Activated naive CD8-positive, alpha-beta T cell treated with anti-CD3 and anti-CD28 coated beads for 36 hours (primary cell): ENCODE measurements at regions not wholly inside any gene's neighbourhood (a gene's known extent, or its start where the extent isn't known, plus 50 kb on each side); places are given as distances from the start of the nearest gene placed in this dataset.

Experiments used
- DNase-seq: peaks from one replicate; pipeline ENCODE4 v3.0.0; 2021
- H3K27ac Mint-ChIP-seq: one replicate; pipeline ENCODE4 v1.8.0; 2022; ENCODE audit warnings: mild to moderate bottlenecking, moderate library complexity, mixed read lengths
- H3K27me3 Mint-ChIP-seq: one replicate; pipeline ENCODE4 v1.8.0; 2022; ENCODE audit warnings: mild to moderate bottlenecking, mixed read lengths
- H3K36me3 Mint-ChIP-seq: one replicate; pipeline ENCODE4 v1.8.0; 2021; ENCODE audit warnings: mild to moderate bottlenecking, mixed read lengths
- H3K4me1 Mint-ChIP-seq: one replicate; pipeline ENCODE4 v1.8.0; 2021; ENCODE audit warnings: mixed read lengths
- H3K4me3 Mint-ChIP-seq: one replicate; pipeline ENCODE4 v1.8.0; 2022; ENCODE audit warnings: mild to moderate bottlenecking, moderate library complexity, mixed read lengths
- H3K9me3 Mint-ChIP-seq: one replicate; pipeline ENCODE4 v1.8.0; 2022; ENCODE audit warnings: mixed read lengths

DNA sequence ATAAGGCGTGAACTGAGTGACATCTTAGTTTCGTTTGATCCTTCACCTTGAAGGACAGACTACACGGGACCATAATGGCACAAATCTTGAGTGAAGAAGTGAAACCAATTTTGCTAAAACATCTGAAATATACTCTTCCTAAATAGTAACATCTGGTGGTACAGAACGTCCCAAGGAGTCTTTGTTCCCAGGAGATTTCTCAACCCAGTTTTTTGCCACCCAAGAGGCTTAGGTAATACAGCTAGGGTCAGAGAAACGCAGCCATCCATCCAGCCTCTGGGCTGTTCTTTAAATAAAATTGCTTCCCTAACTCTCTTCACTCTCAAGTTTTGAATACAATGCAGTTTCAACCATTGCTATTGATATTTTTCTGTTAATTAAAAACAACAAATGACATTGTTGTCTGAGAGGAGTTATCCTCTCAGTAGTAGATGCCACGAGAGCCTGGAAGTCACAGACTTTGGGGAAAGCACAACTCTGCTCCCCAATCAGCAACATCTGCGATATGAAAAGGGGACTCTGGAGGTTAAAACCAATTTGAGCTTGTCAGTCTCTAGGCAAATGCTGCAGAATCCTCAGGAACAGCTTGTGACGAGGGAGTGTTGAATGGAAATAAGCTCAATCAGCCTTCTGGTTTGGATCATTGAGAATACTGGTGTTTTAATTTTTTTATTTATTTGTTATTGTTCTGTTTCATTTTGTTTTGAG is 394.3 kb upstream of the ADGRL2 start:
- no peaks in the 10 kb centered on the region for H3K36me3 Mint-ChIP-seq
- no peaks in the 10 kb centered on the region for H3K9me3 Mint-ChIP-seq
- no peaks in the 10 kb centered on the region for H3K4me1 Mint-ChIP-seq
- H3K27ac Mint-ChIP-seq: no peak overlapping the region
- no peak overlapping the region for H3K4me3 Mint-ChIP-seq
- no peak for DNase-seq
- no peaks in the 10 kb centered on the region for H3K27me3 Mint-ChIP-seq

DNA sequence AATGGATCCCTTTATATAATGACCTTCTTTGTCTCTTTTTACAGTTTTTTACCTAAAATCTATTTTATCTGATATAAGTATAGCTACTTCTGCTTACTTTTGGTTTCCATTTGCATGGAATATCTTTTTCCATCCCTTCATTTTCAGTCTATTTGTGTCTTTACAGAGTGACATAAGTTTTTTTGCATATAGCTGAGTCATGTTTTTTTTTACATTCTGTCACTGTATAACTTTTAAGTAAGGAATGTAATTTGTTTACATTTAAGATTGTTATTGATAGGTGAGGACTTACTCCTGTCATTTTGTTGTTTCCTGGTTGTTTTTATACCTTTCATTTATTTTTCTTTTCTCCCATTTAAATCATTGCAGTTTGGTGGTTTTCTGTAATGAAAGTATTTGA is 402.7 kb upstream of the ADGRL2 start:
- Mint-ChIP-seq H3K27ac (no peak overlapping the region), H3K27me3 (no peaks in the 10 kb centered on the region), H3K4me3 (no peak overlapping the region), H3K9me3 (peaks cover 14% of the 10 kb centered on the region), H3K36me3 (no peaks in the 10 kb centered on the region), H3K4me1 (no peaks in the 10 kb centered on the region)
- DNase-seq: no peak

DNA sequence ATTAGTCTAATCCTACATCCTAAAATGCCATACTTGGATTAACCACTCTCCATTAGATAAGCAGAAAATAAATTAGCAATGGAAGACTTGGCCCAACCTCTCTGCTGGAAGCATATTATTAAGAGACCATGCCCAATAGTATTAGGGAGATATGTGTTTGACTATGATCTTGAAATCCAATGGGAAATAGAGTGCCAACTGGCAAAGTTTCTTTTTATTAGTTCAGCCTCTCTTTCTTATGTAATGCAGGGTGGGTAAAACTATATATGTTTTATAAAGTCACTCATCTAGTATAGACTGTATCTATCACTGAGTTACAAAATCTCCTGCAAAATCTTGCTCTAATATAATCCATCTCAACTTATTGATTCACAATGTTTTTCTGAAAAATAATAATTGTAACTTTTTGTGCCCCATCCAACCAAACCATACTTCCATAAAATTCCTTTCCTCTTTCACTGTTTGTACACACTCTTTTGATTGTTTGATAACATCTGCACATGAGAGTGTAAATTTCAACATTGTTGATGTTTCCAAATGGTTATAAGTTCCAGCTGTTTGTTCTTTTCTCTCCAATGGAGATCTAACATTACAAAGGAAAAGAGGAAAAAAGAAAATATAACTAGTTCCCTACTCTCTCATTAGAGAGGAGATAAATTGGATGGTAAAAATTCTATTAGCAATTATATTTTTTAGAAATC is 408.1 kb upstream of the ADGRL2 start:
- Mint-ChIP-seq H3K27me3 (no peaks in the 10 kb centered on the region), H3K36me3 (no peaks in the 10 kb centered on the region), H3K4me3 (no peak overlapping the region), H3K4me1 (no peaks in the 10 kb centered on the region), H3K27ac (no peak overlapping the region), H3K9me3 (peaks cover 2% of the 10 kb centered on the region)
- DNase-seq: no peak

DNA sequence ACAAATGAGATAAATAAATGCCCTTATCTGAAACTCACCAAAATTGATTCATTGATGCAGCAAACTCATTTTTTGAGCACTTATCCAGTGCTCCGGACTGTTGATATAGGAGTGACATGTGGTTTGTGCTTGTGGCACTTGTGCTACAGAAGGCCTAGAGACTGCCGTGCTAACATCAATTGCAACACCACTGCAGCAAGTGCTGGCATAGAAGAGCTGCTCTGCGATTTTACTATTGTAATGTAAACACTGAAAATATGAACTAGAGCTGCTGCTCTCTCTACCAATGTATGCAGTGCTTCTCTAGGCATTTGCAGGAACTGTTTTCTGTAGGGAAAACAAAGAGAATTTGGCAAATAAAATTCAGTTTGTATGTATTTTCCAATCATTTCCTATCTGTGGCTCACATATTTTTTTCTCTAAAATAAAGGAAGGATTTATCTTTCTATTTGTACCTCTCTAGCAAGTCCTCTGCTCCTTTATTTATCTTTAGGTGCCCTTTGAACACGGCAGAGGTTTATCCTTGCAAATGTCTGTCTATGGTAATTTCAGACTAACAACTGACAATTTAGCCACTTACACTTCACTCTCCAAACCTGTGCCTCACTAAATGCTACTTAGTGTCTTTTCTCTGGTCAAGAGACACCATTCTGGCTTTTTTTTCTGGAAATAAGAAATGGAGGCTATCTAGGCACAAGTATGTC is 409.5 kb upstream of the ADGRL2 start:
- no peak for DNase-seq
- Mint-ChIP-seq H3K4me1 (no peaks in the 10 kb centered on the region), H3K4me3 (no peak overlapping the region), H3K27me3 (no peaks in the 10 kb centered on the region), H3K9me3 (peaks cover 2% of the 10 kb centered on the region), H3K27ac (no peak overlapping the region), H3K36me3 (no peaks in the 10 kb centered on the region)

DNA sequence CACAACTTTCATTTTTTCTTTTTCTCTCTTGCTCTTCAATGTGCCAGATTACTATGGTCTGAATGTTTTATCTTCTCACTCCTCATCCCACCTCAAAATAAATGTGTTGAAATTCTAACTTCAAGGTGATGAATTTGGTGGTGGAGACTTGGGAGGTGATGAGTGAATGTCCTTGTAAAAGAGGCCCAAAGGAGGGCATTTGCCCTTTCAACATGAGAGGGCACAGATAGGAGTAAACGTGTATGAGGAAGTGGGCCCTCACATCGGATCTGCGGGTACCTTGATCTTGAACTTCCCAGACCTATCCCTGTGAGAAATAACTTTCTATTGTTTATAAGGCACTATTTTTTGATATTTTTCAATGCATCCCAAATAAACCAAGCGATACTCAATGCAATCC is 412.3 kb upstream of the ADGRL2 start:
- Mint-ChIP-seq H3K4me3 (no peak overlapping the region), H3K9me3 (peaks cover 2% of the 10 kb centered on the region), H3K27ac (no peak overlapping the region), H3K4me1 (no peaks in the 10 kb centered on the region), H3K36me3 (no peaks in the 10 kb centered on the region), H3K27me3 (no peaks in the 10 kb centered on the region)
- DNase-seq: no peak

DNA sequence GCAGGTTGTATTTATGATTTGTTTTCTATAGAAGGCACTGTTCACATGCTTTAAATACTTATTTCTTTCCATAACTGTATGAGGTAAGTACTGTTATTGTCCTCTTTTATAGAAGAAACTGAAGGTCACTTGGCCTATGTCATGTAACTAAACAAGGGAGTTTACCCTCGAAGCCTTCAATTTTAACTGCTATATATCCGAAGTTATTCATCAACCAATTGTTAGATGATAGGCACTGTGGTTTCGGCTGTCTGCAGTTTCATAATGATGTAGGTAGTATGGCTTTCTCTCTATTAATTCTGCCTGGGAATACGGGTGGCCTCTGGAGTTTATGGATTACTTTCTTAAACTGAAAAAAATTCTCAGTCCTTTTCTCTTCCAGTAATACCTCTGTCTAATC is 413.3 kb upstream of the ADGRL2 start:
- Mint-ChIP-seq H3K27me3 (no peaks in the 10 kb centered on the region), H3K4me3 (no peak overlapping the region), H3K36me3 (no peaks in the 10 kb centered on the region), H3K27ac (no peak overlapping the region), H3K4me1 (no peaks in the 10 kb centered on the region), H3K9me3 (peaks cover 2% of the 10 kb centered on the region)
- DNase-seq: no peak

DNA sequence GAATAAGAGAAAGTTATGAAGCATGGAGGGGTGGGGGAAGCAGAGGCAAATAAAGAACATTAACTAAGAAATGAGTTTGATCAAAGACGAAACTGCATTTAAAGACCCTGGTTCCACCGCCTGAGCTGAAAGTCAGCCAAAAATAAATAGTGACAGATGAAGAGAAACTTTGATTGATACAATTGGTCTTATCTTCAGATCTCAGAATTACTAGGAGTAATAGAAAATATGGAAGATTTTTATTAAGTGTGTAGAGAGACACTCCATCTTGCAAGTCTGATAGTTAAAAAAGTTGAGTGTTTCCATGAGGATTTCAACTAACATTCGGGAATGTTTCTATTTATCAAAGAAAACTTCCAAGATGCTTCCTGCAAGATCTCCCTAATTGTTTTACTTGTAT is 418.2 kb upstream of the ADGRL2 start:
- Mint-ChIP-seq H3K4me3 (no peak overlapping the region), H3K4me1 (no peaks in the 10 kb centered on the region), H3K36me3 (no peaks in the 10 kb centered on the region), H3K9me3 (no peaks in the 10 kb centered on the region), H3K27ac (no peak overlapping the region), H3K27me3 (no peaks in the 10 kb centered on the region)
- DNase-seq: no peak

DNA sequence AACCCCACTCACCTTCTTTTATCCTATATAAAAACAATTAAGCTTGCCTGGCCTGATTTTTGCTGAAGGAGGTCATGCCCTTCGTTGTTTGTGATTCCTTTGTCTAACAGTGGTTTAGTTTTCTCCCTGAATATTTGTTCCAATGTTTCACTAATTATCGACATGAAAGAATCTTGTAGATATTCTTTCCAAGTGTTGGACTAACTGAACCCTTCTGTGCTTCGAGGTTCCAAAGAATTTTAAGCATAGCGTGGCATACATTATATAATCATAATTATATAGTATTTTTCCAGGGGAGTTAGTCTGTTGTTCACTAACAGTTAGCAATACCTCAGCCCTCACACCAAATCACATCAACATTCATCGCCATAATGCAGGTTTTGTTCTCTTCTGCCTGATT is 418.9 kb upstream of the ADGRL2 start:
- H3K27me3 Mint-ChIP-seq: no peaks in the 10 kb centered on the region
- no peak overlapping the region for H3K4me3 Mint-ChIP-seq
- H3K9me3 Mint-ChIP-seq: no peaks in the 10 kb centered on the region
- no peaks in the 10 kb centered on the region for H3K4me1 Mint-ChIP-seq
- DNase-seq: no peak
- no peak overlapping the region for H3K27ac Mint-ChIP-seq
- no peaks in the 10 kb centered on the region for H3K36me3 Mint-ChIP-seq

DNA sequence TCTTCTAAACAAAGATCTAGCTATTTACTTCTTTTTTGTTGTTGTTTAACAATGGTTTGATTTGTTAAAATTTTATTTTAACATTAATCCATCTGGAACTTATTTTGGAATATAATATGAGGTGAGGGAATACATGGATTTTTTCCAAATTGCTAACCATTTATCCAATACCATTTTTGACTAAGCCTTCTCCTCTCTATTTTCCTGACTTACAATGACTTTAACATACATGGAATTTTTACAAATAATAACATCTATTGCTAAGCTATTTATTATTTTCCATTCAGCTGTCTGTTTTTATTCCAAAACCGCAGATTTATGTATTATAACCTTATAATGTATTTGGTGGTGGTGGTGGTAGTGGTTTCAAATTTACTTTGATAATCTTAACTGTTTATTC is 420.3 kb upstream of the ADGRL2 start:
- DNase-seq: no peak
- Mint-ChIP-seq H3K4me3 (no peak overlapping the region), H3K9me3 (peaks cover 2% of the 10 kb centered on the region), H3K36me3 (no peaks in the 10 kb centered on the region), H3K27me3 (no peaks in the 10 kb centered on the region), H3K4me1 (no peaks in the 10 kb centered on the region), H3K27ac (no peak overlapping the region)

DNA sequence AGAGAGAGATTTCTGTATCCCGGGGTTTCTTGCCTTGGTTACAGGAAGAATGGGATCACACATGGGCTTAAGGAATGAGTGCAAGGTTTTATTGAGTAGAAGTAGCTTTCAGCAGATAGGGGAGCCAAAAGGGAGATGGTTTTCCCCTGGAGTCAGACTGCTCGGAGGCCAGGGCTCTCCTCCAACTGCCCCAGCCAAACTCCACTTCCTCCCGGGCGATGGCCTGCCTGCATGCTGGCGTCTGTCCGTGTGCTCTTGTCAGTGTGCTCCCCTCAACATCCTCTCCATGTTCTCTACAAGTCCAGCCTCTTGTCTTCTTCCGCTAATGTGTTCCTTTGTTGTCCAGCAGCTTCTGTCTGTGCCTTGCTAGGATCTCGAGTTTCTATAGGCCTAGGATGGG is 421.3 kb upstream of the ADGRL2 start:
- H3K4me1 Mint-ChIP-seq: no peaks in the 10 kb centered on the region
- DNase-seq: no peak
- peaks cover 2% of the 10 kb centered on the region for H3K9me3 Mint-ChIP-seq
- no peak overlapping the region for H3K27ac Mint-ChIP-seq
- no peaks in the 10 kb centered on the region for H3K36me3 Mint-ChIP-seq
- no peak overlapping the region for H3K4me3 Mint-ChIP-seq
- H3K27me3 Mint-ChIP-seq: no peaks in the 10 kb centered on the region

DNA sequence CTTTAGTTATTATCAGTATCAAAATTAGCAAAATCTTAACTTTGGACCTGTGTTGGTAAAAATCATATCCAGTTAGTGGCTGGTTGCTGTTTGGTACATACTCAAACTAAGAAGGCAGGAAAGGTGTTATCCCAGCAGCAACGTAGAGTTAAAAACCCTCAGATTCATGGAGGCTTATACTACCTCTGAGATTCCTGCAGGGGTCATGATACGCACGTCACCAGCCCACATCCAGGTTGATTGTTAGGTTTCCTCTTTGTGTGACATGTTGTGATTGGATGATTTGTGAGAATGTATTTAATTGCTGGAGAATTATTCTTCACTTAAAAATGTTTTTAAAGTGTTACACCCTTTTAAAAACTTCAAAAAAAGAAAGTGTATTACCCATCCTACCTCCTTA is 423.3 kb upstream of the ADGRL2 start:
- H3K36me3 Mint-ChIP-seq: no peaks in the 10 kb centered on the region
- no peak for DNase-seq
- H3K4me1 Mint-ChIP-seq: no peaks in the 10 kb centered on the region

DNA sequence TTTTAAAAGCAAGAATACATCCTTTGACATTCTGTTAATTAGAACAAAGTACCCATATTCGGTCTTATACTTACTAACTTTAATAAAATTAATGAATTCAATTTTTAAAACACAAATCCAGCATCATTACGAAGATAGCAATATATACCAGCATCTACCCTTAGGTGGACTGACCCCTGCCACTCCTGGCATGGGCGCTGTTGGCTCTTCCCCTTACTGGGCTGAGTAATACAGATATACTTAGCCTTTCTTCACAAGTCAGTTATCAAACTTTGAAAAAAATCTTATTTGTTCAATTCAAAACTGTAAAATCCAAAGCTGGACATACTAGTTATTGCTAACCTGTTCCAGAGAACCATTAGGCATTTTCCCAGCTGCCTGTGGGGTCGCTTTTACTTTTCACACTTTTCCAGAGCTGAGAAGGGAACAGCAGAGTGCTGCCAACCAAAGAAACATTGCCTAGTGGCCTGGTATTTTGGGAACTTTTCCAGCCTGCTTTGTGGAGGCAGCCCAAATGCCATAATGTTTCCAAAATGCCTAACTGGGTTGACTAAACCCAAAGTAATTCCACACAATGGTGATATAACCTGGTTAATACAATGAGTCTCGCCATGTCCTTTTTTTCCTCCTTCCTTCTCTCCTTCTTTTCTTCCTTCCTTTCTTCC is 424.7 kb upstream of the ADGRL2 start:
- Mint-ChIP-seq H3K4me1 (no peaks in the 10 kb centered on the region), H3K9me3 (peaks cover 2% of the 10 kb centered on the region), H3K27me3 (no peaks in the 10 kb centered on the region), H3K4me3 (no peak overlapping the region), H3K36me3 (no peaks in the 10 kb centered on the region), H3K27ac (no peak overlapping the region)
- DNase-seq: no peak

More for the DNA sequence above, 423.3 kb upstream of the ADGRL2 start:
- no peak overlapping the region for H3K27ac Mint-ChIP-seq
- H3K9me3 Mint-ChIP-seq: peaks cover 2% of the 10 kb centered on the region
- H3K4me3 Mint-ChIP-seq: no peak overlapping the region
- H3K27me3 Mint-ChIP-seq: no peaks in the 10 kb centered on the region

DNA sequence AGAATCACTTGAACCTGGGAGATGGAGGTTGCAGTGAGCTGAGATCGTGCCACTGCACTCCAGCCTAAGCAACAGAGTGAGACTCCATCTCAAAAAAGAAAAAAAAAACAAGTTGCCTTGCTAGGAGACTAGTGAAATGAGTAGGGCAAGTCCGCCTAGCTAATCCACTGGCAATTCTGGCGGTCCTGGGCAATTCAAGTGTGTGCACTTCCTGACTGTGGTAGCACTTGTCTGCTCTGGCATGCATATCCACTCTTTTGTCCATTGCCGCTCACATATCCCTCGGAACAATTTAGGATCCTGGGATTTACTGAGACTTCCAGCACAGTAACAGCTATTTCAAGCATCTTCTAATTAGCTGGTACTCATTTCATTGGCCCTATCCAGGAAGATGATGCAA is 426.3 kb upstream of the ADGRL2 start:
- Mint-ChIP-seq H3K27me3 (no peaks in the 10 kb centered on the region), H3K27ac (no peak overlapping the region), H3K9me3 (peaks cover 2% of the 10 kb centered on the region), H3K4me1 (no peaks in the 10 kb centered on the region), H3K36me3 (no peaks in the 10 kb centered on the region), H3K4me3 (no peak overlapping the region)
- no peak for DNase-seq

DNA sequence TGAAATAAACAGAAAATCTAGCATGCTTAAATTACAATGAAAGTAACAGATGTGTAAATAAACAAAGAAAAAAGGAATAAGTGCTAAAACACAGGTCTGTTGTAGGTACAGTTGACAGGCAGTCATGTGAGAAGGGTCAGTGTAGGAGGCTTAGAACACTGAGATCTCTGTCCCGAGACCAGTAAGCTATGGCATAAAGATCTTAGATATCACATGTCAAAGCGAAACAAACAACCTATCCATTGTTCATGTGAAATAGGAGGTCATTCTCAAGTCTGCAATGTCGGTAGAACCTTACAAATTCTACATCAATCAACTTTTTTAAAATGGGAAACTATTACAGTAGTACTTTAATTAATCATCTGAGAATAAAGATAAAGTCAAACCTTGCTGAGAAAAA is 428.9 kb upstream of the ADGRL2 start:
- H3K36me3 Mint-ChIP-seq: no peaks in the 10 kb centered on the region
- H3K4me1 Mint-ChIP-seq: no peaks in the 10 kb centered on the region
- H3K4me3 Mint-ChIP-seq: no peak overlapping the region
- peaks cover 4% of the 10 kb centered on the region for H3K9me3 Mint-ChIP-seq
- no peak for DNase-seq
- no peaks in the 10 kb centered on the region for H3K27me3 Mint-ChIP-seq
- H3K27ac Mint-ChIP-seq: no peak overlapping the region

DNA sequence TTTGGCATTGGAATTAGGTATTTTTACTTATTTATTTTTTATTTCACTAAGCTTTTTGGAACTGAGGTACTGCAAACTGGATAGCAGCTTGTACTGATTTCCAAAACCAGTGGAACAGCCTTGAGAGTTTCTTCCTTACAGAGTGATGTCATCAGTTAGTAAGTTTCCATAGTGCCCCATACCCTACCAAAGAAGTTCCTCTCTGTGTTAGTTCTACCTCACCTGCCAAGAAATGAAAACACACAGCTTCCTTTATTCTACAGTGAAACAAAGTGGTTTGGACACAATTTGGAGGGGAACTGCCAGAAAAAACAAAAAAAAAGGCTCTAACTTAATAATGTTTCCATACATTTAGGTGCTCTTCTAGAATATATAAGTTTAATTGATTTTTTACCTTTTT is 430.9 kb upstream of the ADGRL2 start:
- H3K4me1 Mint-ChIP-seq: no peaks in the 10 kb centered on the region
- H3K36me3 Mint-ChIP-seq: no peaks in the 10 kb centered on the region

More for the DNA sequence above, 430.9 kb upstream of the ADGRL2 start:
- DNase-seq: no peak
- Mint-ChIP-seq H3K4me3 (no peak overlapping the region), H3K27me3 (no peaks in the 10 kb centered on the region), H3K9me3 (peaks cover 2% of the 10 kb centered on the region), H3K27ac (no peak overlapping the region)
